ELR (cell line): ENCODE measurements at regions not wholly inside any gene's neighbourhood (a gene's known extent, or its start where the extent isn't known, plus 50 kb on each side); places are given as distances from the start of the nearest gene placed in this dataset.

Experiments
- DNase-seq: peaks from one replicate; pipeline ENCODE4 v3.0.0-alpha.2; 2015; ENCODE audit warnings: low read depth

- DNase-seq: no peak
Observed at GRCh38 chr6:102402635-102403329, 1009.3 kb downstream of the GRIK2 start.

- DNase-seq: no peak
Observed at GRCh38 chr6:102398788-102399390, 1005.4 kb downstream of the GRIK2 start.

- DNase-seq: no peak
Observed at GRCh38 chr6:102390541-102390940, 997.0 kb downstream of the GRIK2 start.

DNA sequence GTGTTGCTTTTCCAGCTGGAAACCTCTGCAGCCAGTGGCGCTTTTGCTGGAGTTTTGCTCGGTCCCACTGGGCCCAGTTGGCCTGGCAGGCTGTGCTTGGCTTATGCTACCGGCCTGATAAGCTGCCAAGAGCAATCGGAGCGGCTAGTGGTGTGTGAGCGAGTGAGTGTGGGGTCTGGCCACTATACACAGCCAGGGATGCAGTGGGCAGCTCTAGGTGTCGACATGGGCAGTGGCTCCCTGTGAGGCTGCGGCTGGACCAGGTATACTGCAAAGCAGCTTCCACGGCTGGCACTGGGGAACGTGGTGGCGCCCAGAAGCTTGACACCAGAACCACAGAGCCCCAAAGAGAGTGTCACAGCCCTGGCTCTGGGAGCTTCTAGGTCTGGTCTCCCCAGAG, 996.5 kb downstream of the GRIK2 start:
- no peak for DNase-seq

GRCh38 chr6:102387326-102388033, 994.0 kb downstream of the GRIK2 start:
- peak; percentile 13 for DNase-seq

- peak; percentile 43 for DNase-seq
Observed at GRCh38 chr6:102381203-102381602, 987.7 kb downstream of the GRIK2 start.

GRCh38 chr6:102356170-102356569, 962.7 kb downstream of the GRIK2 start:
- no peak for DNase-seq

- DNase-seq: no peak
Observed at GRCh38 chr6:102355578-102355977, 962.1 kb downstream of the GRIK2 start.

DNA sequence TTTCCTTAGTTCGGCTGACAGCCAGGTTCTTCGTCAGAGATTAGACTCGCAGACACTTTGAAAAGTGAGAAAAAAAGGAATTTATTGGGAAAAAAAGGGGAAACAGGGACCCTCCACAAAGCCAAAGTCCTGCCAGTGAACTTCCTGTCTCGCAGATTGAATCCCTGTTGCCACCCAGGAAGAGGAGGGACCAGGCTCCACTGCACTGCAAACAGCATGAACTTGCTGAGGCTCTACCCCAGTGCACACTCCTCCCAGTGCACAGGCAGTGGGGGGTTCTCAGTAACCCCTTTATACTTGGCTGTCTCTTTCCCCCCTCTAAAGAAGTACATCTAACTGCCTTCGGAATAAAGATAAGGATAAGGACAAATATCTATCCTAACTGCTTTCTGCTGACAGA, 959.0 kb downstream of the GRIK2 start:
- no peak for DNase-seq

GRCh38 chr6:102344769-102345168, 951.3 kb downstream of the GRIK2 start:
- DNase-seq: no peak

DNA sequence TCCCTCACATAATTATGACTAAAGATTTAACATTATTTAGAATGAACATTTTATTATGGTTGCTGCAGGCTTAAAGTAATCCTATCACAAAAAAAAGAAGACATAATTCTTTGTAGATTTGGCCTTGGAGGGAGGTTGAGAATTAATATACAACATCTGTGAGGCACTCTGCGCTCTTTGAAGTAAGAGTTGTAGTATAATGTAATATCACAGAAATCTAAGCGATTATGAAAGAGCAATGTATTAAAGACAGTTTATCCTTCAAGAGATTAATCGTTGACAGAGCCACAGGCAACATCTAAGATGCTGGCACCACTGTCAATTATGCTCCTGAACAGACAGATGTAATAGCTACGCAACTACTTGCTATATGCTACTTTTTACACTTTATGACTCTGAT, 946.8 kb downstream of the GRIK2 start:
- DNase-seq: no peak

DNA sequence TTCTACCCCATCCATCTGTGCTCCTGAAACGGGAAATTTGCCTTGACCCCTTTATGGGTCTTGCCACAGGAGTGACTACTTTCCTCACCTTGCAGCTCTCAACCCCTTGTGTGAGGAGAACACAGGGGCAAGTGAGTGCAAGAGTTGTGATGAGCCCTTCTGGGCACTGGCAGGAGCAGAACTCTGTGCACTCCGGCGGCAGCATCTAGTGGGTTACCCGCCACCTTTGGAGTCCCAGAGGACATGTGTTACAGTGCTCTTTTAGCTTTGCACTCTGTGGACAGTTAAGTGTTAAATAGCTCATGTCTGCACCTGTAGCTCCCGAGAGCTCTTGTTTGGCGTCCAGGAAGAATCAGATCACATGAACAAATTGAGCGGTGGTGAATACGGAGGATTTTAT, 940.2 kb downstream of the GRIK2 start:
- DNase-seq: no peak

GRCh38 chr6:102327697-102328225, 934.3 kb downstream of the GRIK2 start:
- no peak for DNase-seq

DNA sequence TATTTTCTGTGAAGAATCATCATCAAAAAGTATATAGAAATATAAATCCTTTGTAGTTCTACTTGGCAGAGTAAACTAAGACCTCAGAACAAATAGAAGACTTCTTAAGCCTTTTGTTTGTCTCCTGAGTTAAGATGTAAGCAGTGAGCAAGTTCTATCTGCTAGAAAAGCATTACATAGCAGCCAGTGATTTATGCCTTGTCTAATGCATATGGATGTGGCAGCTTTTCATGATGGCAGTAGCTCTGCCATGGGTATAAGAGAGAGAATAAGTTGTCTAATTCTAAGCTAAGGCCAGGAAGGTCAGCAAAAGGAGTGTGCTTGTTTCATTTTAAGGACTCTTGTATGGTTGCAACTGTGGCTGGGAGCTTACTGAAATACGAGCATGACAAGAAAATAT, 920.2 kb downstream of the GRIK2 start:
- DNase-seq: no peak

GRCh38 chr6:102309700-102310099, 916.2 kb downstream of the GRIK2 start:
- no peak for DNase-seq

- peak; percentile 2 for DNase-seq
Observed at GRCh38 chr6:102300350-102300749, 906.8 kb downstream of the GRIK2 start.

DNA sequence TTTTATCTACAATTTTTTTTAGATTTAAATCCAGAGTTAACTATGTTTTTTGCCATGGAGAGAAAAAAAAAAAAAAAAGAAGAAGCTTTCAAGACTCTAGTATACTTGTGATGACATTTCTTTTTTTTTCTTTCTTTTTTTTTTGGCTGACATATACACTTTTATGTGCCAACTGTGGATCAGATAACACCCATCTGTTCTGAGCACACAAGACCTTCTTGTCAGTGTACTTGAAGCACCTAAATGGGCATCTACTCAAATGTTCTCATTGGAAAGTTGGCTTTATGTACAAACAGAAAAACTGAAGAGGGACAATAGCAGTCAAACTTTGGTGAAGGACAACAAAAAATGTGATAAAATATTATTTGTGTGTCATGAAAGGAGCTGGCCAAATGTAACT, 904.5 kb downstream of the GRIK2 start:
- DNase-seq: no peak
